Dedifferentiated amniotic fluid mesenchymal stem cell (primary cell): ENCODE measurements at regions not wholly inside any gene's neighbourhood (a gene's known extent, or its start where the extent isn't known, plus 50 kb on each side); places are given as distances from the start of the nearest gene placed in this dataset.

Experiments used
- DNase-seq: peaks from one replicate; pipeline ENCODE4 v3.0.0-alpha.2; 2016; ENCODE audit errors: extremely low spot score

DNA sequence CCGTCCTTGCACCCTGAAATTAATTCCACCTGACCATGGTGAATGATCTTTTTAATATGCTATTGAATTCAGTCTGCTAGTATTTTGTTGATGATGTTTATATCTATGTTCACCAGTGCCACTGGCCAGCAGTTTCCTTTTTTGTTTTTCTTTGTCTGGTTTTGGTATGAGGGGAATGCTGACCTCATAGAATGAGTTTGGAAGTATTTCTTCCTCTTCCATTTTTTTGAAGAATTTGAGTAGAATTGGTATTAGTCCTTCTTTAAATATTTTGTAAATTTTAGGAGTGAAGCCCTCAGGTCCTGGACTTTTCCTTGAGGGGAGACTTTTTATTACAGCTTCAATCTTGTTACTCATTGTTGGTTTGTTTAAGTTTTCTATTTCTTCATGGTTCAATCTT lies 231.6 kb downstream of the MRPL39 start:
- DNase-seq, result peak; percentile 36

DNA sequence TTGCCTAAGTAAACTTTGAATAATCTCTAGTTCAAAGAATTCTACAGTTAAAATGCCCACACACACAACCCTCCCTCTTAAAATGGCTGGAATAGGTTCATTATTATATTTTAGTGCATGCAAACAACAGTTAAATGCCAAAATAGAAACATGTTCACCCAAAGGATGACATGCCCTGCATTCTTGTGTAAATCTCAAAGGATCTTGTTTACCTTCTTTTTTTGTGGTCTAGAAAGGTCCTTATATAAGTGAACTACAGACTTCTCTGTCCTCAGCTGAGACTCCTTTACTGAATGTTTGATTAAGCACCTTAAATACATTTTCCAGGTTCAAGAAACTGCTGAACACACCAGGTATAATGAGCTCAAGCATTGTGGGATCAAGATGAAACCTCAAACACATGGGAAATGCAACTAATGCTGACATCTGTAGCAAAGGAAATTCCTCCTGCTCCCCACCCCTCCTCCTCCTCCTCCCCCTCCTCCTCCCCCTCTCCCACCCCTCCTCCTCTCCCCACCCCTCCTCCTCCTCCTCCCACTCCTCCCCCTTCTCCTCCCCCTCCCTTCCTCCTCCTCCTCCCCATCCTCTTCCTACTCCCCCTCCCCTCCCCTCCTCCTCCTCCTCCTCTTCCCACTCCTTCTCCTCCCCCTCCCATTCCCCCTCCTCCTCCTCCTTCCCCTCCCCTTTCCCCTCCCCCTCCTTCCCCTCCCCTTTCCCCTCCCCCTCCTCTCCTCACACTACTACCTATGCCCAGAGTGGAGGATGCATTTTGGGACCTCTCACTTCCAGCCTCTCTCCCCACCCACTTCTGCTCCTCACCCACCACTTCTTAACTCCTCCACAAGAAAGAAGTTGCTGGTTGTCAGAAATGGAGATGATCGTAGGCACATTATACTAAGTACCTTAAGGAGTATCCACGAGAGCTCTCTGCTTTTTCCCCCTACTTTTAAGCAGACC lies 233.9 kb downstream of the MRPL39 start:
- DNase-seq, result no peak

DNA sequence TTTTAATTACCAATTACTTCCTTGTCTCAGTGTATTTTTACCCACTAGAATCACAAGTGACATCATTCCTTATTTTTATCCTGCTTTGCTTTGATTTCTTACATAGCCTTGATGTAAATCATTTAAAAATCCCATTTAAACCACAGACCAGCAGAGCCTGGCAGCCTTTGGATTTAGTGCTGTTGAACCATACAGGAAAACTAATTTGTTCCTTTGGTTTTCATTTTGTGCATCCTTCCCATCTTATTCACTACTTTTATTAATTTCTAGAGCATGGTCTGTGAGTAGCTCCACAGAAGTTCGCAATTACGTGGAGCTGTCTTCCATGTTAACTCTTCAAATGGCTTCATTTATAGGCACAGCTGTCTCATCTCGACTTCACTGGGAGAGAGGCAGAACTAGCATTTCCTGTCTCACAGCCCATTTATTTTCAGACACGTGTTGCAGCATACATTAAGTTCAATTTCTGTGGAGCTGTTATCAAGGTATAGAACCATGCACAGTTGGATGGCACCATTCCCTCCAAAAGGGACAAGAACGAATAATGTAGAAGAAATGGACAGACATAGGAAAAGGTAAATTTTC lies 235.3 kb downstream of the MRPL39 start:
- DNase-seq, result no peak

DNA sequence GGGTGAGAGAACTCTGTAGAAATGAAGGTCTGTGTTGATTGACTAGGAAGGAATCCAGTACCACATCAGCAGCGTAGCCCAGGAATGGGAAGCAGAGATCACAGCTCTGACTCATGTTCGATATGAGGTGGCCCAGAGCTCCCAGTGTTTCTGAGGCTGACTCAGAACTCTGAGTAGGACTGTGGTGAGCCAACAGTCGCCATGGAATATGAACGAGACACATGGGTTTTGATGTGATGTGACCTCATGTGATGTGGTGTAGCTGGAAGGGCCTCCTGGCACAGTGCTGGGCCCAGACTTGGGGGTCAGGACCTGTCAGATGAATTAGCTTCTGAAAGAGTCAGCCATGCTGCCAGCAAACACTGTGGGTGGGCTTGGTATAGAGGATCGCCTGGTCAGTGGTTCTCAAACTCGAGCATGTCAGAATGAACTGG lies 237.0 kb downstream of the MRPL39 start:
- peak; percentile 84 for DNase-seq

DNA sequence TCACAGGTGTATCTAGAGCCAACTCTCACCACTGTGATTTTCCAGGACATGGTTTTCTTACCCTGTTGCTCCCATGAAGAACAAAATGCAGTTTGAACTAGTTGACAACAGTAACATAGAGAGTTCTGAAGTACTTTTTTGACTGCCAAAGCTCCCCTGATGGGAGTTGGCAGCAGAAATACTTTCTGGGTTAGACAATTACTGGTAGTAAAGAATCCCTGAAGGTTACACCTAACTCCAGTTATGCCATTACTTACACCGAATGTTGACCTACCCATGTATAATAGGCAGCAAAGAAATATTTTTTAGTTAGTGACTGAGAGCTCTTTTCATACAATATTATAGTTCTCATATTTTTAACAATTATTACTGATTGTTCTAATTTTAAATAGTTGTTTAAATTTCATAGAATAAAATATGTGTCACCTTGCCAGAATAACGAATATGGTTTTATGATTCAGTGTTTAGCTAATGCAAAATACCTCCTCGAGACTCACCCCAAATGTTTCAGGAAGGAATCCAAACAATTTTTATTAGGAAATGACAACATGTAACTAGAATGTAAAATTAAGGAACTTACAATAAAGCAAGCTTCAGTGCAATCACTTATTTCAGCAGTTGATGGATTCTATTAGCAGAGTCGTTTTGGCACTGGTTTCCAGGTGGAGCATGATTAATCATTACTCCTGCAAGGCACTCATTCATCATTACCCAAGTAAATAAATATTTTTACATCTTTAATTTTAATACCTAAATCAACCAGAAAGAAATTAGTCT lies 237.6 kb downstream of the MRPL39 start:
- peak; percentile 60 for DNase-seq

DNA sequence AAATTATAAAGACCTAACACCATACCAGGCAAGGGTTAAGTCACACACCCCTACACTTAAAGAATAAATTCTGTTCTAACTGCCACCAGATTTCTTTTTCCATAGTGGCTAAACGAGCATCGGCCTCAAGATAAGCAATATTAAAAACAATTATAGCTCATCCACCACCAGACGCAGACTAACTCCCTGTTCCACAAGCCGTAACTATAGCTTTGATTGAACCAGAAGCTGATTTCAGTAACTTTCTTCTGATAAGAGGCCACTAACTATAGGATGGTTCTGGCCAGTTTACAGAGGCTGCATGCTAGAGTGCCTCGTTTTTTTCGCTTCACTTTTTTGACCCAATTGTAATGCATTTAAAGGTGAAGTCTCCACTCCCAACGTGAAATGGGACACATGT lies 238.8 kb downstream of the MRPL39 start:
- no peak for DNase-seq

DNA sequence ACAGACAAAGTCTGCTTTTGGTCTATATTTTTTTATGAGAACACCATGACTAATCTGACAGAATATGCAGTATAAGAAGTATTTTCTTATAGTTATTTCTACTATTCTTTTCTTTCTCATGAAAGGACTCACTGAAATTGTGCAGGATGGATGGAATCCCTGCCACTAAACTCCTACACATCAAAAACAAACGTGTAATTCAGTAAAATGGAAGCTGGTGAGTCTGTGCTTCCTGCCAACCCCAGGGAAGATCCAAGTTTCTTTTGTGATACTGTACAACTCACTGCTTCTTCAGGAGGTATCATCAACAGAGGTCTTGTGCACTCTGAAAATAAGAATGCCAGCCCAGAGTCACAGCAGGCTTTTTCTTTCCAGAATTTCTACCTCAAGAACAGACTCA lies 241.2 kb downstream of the MRPL39 start:
- DNase-seq, result no peak

DNA sequence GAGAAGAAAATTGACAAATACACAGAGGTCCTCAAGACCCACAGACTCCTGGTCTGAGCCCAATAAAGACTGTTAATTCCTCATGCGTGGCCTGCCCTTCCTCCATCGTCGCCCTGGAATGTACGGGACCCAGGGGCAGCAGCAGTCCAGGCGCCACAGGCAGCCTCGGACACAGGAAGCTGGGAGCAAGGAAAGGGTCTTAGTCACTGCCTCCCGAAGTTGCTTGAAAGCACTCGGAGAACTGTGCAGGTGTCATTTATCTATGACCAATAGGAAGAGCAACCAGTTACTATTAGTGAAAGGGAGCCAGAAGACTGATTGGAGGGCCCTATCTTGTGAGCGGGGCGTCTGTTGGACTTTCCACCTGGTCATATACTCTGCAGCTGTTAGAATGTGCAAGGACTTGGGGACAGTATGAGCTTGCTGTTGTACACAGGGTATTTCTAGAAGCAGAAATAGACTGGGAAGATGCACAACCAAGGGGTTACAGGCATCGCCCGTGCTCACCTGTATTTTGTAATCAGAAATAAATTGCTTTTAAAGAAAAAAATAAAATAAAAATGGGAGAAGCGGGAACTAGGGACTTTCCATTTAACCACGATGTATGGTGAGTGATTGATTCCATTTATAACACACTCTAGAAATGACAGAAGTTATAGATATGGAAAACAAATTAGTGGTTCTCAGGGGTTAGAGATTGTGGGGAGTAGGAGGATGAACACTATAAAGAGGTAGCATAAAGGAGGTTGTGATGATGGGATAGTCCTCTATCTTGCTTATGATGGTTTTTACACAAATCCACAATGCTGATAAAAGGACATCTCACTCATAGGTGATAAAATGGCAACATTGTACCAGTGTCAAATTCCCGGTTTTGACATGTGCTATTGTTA lies 244.7 kb downstream of the MRPL39 start:
- DNase-seq, result no peak

DNA sequence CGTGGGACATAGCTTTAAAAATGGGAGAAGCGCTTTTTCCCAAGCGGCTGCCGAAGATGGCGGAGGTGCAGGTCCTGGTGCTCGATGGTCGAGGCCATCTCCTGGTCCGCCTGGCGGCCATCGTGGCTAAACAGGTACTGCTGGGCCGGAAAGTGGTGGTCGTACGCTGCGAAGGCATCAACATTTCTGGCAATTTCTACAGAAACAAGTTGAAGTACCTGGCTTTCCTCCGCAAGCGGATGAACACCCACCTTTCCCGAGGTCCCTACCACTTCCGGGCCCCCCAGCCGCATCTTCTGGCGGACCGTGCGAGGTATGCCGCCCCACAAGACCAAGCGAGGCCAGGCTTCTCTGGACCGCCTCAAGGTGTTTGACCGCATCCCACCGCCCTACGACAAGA lies 245.5 kb downstream of the MRPL39 start:
- no peak for DNase-seq

DNA sequence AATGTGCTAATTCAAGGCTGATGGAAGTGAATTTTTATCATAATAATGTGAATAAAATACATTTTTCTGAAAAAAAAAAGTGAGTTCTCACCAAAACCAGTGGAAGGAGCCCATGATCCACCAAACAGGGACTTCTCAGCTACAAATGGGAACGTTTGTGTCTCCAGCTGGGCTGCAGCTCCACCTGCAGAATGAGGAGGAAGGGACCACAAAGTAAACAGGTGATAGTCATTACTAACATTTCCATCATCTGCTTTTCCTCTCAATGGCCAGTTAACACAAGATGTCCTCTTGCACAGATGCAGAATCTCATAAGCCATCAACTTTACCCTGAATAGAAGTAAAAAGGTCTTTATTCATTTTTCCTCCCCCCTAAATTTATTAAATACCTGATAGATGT lies 246.2 kb downstream of the MRPL39 start:
- no peak for DNase-seq

DNA sequence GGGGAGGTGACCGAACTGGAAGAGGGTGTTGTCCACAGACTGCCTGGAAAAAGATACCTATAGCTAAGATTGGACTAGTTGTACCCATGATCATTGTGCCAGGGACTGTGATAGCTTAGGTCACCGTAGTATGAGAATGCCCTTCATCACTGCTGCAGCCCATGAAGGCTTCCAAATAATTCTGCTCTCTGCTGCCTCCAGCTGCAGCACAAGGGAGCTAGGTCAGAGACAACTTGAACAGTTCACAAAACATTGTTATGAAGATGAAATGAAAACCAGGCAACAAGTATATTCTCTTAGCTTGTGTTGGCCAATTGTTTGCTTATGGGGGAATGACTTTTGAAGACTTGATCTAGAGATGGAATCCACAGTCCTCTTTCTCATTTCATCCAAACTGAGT lies 246.7 kb downstream of the MRPL39 start:
- DNase-seq, result no peak

DNA sequence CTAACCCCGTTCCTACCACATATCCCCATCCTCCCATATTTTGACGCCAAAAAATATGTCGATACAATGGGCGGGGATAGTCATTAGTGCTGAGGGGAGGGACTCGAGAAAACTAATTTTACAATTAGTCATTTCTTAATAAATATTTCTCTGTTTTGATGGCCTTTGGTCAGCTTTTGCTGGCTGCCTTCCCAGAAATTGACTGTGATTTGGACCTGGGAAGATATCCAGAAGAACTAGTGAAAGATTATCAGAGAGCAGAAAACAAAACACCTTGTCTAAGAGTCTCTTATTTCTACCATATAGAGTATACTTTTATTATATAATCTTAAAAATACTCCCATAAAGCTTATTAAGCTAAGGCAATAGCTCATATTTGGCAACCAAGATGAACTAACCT lies 247.6 kb downstream of the MRPL39 start:
- no peak for DNase-seq

DNA sequence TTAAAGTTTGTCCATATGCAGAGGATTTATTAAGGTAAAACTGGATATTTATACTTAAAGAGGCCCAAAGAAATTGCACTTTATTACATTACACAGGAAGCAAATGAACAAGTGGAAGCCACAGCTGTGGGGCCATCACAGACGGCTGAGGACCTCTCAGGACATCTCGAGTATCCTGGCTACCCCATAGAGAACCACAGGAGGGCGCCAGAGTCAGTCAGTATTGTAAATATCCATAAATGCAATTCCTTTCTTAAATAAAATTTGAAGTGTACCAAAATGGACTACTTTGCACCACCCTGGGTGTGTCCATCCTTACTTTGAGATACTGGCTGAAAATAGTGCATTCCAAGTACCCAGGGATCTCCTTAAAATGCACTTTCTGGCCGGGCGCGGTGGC lies 257.2 kb downstream of the MRPL39 start:
- peak; percentile 33 for DNase-seq

DNA sequence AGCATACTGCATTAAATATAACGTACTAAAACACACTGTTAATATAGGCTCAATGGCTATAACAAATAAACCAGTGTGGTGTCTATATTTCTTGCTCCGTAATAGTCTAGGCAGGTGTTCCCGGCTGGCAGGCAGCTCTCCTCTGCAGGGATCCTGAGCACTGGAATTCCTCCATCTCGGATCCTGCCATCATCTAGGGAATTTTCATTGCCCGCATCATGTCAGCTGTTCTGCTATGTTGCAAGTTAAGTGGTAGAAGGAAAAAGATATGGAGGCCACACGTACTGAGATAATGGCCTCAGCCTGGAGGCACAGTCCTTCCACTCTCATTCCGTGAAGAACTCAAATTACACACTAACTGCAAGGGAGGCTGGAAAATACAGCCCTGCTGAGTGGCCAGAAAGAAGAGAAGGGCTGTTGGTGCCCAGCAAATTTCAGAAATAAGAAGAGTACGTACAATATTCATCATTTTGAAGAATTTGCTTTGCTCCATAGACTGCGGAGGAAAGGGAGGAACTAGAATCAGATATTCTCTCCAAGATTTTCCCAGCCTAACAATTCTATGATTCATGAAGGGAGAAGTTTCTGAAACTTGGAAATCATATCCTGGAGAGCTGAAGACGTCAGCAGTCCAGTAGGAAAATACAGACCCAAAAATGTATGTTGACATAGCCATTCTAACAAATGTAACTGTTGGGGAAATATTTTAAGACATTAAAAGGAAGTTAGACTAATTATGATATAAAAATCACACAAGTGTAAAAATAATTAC lies 263.3 kb downstream of the MRPL39 start:
- DNase-seq, result no peak

DNA sequence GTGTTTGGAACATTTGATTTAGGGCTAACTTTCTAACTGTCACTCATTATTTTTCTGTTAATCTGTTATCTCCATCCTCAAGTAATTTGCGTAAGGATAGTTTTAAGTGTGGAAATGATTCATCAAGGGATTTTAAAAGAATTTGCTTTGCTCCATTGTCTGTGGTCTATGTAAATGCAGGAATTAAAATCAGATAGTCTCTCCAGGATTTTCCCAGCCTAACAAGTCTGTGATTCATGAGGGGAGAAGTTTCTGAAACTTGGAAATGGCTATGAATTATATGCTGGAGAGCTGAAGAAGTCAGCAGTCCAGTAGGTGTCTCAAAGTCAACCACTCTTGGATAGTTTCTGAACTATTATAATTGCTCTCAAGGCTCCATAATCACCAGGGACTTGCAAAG lies 264.5 kb downstream of the MRPL39 start:
- no peak for DNase-seq

DNA sequence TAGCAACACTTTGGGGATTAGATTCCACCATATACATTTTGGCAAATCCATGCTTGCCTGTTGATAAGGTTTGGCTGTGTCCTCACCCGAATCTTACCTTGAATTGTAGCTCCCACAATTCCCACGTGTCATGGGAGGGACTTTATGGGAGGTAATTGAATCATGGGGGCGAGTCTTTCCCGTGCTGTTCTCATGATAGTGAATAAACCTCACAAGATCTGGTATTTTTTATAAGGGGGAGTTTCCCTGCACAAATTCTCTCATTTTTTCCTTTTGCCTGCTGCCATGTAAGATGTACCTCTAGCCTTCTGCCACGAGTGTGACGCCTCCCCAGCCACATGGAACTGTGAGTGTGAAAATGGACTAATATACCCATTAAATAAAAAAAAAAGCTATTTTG lies 265.3 kb downstream of the MRPL39 start:
- DNase-seq, result no peak

DNA sequence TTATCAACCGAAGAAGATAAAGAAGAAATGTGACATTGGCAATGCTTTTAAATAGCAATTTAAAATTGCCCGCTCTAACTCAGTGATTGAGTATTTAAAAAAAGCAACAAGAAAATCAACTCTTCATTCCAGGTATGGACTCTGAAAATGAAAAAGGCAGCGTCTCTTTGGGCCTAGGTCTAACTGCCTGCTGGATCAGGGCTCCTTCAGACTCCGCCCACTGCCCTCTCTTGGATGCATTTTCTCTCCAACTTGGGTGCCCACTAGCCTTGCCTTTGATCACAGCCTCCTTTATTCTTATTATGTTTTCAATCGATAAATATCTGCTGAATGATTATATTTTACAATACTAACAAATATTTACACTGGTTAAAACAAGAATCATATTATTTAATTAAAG lies 268.9 kb downstream of the MRPL39 start:
- no peak for DNase-seq

DNA sequence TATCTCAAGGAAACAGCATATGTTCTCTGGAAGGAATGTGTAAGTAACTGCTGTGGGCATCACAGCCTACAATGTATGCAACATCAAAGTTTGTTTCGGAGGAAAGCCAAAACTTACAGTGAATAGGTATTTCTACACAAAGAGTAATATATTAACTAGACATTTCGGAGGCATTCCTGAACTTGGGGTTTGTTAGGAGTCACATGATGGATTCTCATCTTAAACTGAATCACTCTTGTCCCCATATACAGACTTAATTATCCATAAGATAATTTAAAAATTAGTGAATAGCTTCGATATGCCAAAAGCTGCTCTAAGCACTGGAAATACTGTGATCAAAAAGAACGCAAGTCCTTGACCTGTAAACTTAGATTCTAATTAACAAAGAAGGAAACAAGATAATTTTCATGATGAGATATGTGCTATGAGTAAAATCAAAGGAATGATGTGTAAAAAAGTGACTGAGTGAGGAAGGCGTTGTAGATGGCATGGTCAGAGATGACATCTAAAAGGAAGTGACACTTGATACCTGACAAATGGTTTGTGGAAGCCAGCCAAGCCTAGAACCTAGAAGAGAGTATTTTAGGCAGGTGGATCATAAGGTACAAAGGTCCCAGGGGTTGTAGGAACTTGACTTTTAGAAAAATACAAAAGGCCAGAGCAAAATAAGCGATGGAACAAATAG lies 273.1 kb downstream of the MRPL39 start:
- DNase-seq, result no peak

DNA sequence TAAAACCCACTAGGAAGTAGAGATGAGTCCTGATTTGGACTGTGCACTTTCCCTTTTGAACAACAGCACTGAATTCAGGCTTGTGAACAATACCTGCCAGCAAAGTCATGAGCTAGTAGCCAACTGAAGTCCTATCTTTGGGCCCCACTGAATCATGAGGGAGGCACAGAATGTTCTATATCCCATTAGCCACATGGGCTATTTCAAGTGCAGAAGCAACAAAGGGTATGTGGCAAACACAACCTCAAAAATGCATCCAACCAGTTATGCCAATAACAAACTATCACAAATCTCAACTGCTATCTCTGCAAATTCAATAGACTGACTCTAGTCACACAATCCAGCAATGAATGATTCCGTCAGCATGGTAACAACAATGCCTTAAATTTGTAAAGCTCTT lies 276.0 kb downstream of the MRPL39 start:
- no peak for DNase-seq

DNA sequence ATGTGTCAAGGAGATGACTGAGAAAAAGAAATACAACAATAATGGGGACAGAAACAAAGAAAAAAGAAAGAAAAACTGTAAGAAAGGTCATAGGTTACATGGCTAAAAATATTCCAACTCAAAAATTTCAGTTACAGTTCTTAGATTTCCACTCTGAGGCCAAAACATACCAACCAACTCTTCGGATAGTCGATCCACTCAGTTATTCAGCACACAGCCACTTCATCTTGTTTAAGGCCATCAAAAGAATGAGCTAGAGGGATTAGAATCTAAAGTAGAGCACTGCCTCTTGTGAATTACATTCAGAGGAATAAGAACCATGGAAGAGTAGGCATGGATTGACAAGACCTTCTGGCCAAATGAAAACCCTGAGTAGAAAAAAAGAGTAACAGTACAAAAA lies 277.0 kb downstream of the MRPL39 start:
- DNase-seq, result no peak
